ENCODE measurements at regions not wholly inside any gene's neighbourhood (a gene's known extent, or its start where the extent isn't known, plus 50 kb on each side); places are given as distances from the start of the nearest gene placed in this dataset.

DNA sequence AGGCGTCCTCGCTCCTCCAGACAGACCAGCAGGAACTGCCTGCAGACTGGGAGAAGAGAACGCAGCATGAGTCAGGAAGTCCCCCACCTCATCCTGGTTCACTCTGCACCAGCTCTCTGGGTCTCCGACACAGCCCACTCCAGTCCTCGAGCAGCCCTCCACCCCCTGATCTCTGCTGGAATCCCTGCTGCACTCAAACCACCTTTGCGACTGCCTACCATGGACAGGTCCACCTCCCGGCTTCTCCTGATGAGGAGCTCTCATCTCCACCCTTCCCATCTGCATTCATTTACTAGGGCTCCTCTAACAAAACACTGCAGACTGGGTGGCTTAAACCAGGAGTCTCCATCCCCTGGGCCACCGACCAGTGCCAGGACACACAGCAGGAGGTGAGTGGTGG is 202.3 kb upstream of the IGF1R start:
- Mint-ChIP-seq H3K9me3 (no peaks in the 10 kb centered on the region), H3K27me3 (ENCODE audit: low read depth) (peaks cover 6% of the 10 kb centered on the region), H3K36me3 (ENCODE audit: insufficient read depth) (no peaks in the 10 kb centered on the region), H3K4me3 (no peak overlapping the region), H3K4me1 (ENCODE audit: low read depth) (no peaks in the 10 kb centered on the region)
- no peak for ATAC-seq
- no peak for DNase-seq

DNA sequence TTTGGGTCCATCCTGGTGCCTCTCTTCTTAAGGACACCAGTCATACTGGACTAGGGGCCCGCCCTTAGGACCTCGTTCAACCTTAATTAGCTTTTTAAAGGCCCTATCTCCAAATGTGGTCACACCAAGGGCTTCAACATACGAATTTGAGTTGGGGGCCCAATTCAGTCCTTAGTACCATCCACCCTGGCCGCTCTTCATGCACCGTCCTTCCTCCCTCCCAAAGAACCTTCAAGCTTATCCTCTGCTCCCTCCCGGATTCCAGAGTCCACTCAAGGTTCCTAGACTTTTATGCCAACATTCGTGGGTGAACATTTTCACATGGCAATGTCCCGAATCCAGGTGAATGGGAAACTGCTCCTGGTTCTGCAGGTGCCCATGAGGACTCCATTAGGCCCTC is 201.3 kb upstream of the IGF1R start:
- H3K27me3 Mint-ChIP-seq (ENCODE audit: low read depth) = peaks cover 6% of the 10 kb centered on the region
- ATAC-seq (no peak), DNase-seq (no peak)
- H3K4me1 Mint-ChIP-seq (ENCODE audit: low read depth) = no peaks in the 10 kb centered on the region
- no peaks in the 10 kb centered on the region for H3K9me3 Mint-ChIP-seq
- no peaks in the 10 kb centered on the region for H3K36me3 Mint-ChIP-seq (ENCODE audit: insufficient read depth)
- H3K4me3 Mint-ChIP-seq = no peak overlapping the region

DNA sequence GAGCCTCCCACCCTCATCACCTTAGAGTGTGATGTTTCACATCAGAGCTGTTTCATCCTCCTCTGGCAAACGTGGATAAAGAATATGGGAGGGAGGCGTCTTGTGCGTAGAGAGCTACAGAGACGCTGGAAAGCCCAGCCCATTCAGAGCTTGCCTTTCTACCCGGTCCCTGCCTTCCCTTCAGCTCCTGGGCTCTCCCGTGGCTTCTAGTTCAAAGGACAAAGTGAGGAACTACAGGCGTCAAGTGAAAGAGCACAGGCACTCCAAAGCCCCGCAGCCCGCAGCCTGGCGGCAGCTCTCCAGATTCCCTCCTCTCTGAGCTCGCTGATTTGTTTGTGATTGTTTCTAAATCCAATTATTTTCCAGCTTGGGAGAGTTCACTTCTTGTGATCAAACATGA is 197.1 kb upstream of the IGF1R start:
- Mint-ChIP-seq H3K4me1 (ENCODE audit: low read depth) (no peaks in the 10 kb centered on the region), H3K27me3 (ENCODE audit: low read depth) (peaks cover 1% of the 10 kb centered on the region), H3K4me3 (no peak overlapping the region), H3K9me3 (no peaks in the 10 kb centered on the region), H3K36me3 (ENCODE audit: insufficient read depth) (no peaks in the 10 kb centered on the region)
- ATAC-seq = no peak
- no peak for DNase-seq

DNA sequence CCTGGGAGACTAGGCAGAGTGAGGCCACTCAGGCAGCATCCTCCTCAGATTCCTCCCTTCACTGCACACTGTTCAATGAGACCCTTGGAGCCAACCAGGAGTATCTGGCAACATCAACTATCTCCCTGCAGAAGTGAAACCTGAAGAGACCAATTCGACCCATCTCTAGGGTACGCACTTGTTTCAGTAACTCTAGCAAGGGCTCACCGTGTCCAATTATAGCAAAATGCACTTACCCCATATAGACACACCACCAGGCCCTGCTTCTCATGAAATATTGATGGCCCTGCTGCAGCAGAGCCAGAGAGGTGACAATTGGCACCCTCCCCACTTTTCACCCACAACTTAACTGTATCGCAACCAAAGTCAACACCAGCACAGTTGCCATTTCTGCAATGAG is 196.1 kb upstream of the IGF1R start:
- ATAC-seq (no peak), DNase-seq (no peak)
- Mint-ChIP-seq H3K4me3 (no peak overlapping the region), H3K4me1 (ENCODE audit: low read depth) (no peaks in the 10 kb centered on the region), H3K9me3 (no peaks in the 10 kb centered on the region), H3K36me3 (ENCODE audit: insufficient read depth) (no peaks in the 10 kb centered on the region), H3K27me3 (ENCODE audit: low read depth) (peaks cover 1% of the 10 kb centered on the region)

DNA sequence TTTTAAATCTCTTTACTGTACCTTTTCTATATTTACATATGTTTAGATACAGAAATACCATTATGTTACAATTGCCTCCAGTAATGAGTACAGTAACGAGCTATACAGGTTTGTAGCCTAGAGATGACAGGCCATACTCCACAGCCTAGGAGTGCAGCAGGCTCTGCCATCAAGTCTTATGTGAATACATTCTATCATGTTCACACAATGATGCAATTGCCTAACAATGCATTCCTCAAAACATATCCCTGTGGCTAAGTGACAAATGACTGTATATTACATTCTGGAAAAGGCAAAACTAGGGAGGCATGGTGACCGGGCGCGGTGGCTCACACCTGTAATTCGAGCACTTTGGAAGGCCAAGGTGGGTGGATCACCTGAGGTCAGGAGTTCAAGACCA is 192.4 kb upstream of the IGF1R start:
- no peak overlapping the region for H3K4me3 Mint-ChIP-seq
- peaks cover 27% of the 10 kb centered on the region for H3K27me3 Mint-ChIP-seq (ENCODE audit: low read depth)
- ATAC-seq (no peak), DNase-seq (no peak)
- H3K4me1 Mint-ChIP-seq (ENCODE audit: low read depth) = no peaks in the 10 kb centered on the region
- H3K36me3 Mint-ChIP-seq (ENCODE audit: insufficient read depth) = no peaks in the 10 kb centered on the region
- H3K9me3 Mint-ChIP-seq = no peaks in the 10 kb centered on the region

DNA sequence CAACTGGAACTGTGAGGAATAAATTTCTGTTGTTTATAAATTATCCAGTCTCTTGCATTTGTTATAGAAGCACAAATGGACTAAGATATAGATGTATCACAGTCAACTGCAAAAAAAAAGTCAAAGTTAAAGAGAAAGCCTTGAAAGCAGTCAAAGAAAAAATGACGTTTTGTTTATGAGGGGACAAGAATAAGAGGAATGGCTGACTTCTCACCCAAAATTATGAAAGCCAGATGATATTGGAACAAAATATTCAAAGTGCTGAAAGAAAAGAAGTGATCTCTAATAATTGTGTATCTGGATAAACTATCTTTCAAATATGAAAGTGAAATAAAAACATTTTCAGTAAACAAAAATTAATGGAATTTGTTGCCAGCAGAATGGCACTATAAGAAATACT is 171.8 kb upstream of the IGF1R start:
- Mint-ChIP-seq H3K4me1 (ENCODE audit: low read depth) (no peaks in the 10 kb centered on the region), H3K9me3 (peaks cover 26% of the 10 kb centered on the region), H3K27me3 (ENCODE audit: low read depth) (peaks cover 8% of the 10 kb centered on the region), H3K36me3 (ENCODE audit: insufficient read depth) (no peaks in the 10 kb centered on the region), H3K4me3 (no peak overlapping the region)
- DNase-seq (no peak), ATAC-seq (no peak)

DNA sequence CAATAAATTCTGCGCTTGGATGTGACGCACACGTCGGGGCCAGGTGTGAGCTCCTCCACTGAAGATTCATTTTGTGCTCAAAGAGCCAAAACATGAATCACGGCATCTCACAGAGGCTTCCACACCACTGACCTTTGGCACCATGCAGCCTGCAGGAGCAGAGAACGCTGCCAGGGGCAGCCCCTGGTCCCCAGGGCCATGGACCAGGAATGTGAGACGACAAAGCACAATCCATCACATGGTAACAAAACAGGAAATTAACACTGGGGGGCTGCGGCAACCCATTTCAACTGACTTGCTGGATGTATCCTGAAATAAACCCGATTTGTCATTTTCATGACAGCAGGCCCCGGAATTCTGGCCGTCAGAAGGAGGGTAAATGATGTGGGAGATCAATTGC is 167.5 kb upstream of the IGF1R start:
- H3K9me3 Mint-ChIP-seq = peaks cover 21% of the 10 kb centered on the region
- H3K4me1 Mint-ChIP-seq (ENCODE audit: low read depth) = no peaks in the 10 kb centered on the region
- DNase-seq (no peak), ATAC-seq (no peak)
- peaks cover 2% of the 10 kb centered on the region for H3K36me3 Mint-ChIP-seq (ENCODE audit: insufficient read depth)
- H3K4me3 Mint-ChIP-seq = no peak overlapping the region
- peaks cover 8% of the 10 kb centered on the region for H3K27me3 Mint-ChIP-seq (ENCODE audit: low read depth)

- peaks cover 2% of the 10 kb centered on the region for H3K36me3 Mint-ChIP-seq (ENCODE audit: insufficient read depth)
- ATAC-seq (no peak), DNase-seq (no peak)
- no peak overlapping the region for H3K4me3 Mint-ChIP-seq
- H3K9me3 Mint-ChIP-seq = peaks cover 6% of the 10 kb centered on the region
- H3K4me1 Mint-ChIP-seq (ENCODE audit: low read depth) = no peaks in the 10 kb centered on the region
- peaks cover 10% of the 10 kb centered on the region for H3K27me3 Mint-ChIP-seq (ENCODE audit: low read depth)
Observed at GRCh38 chr15:98483575-98484130, 164.7 kb upstream of the IGF1R start.

DNA sequence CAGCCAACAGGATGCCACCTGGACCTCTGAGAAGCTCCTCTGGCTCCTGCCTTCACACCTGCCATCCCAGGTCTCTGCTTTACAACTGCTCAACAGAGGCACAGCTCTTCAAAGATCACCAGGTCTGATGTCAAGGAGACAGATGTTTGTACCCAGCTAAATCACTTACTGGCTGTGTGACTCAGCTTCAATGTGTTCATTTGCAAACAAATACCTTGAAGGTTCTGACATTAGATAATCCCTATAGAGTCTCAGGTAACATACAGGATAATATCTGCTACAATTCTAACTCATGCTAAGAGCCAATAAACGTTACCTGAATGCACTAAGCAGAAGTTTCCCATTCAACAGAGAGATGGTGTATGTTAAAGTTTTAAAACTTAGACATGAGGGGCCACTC is 163.4 kb upstream of the IGF1R start:
- no peak overlapping the region for H3K4me3 Mint-ChIP-seq
- peaks cover 2% of the 10 kb centered on the region for H3K36me3 Mint-ChIP-seq (ENCODE audit: insufficient read depth)
- ATAC-seq (no peak), DNase-seq (no peak)
- H3K9me3 Mint-ChIP-seq = peaks cover 6% of the 10 kb centered on the region
- H3K27me3 Mint-ChIP-seq (ENCODE audit: low read depth) = peaks cover 9% of the 10 kb centered on the region
- no peaks in the 10 kb centered on the region for H3K4me1 Mint-ChIP-seq (ENCODE audit: low read depth)

DNA sequence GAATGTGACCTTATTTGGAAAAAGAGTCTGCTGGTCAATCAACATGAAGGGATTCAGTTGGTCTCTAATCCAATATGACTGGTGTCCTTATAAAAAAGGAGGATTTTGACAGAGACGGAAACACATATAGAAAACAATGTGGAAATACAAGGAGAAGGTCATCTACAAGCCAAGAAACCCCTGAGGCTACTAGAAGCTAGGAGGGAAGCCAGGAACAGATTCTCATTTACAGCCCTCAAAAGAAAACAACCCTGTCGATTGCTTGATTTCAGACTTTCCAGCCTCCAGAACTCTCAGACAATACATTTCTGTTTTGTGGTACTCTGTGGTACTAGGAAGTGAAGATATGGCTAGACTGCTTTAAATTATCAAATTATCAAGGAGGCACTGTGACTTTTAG is 162.9 kb upstream of the IGF1R start:
- H3K27me3 Mint-ChIP-seq (ENCODE audit: low read depth) = peaks cover 9% of the 10 kb centered on the region
- DNase-seq (no peak), ATAC-seq (no peak)
- H3K4me1 Mint-ChIP-seq (ENCODE audit: low read depth) = no peaks in the 10 kb centered on the region
- H3K9me3 Mint-ChIP-seq = peaks cover 6% of the 10 kb centered on the region
- H3K4me3 Mint-ChIP-seq = no peak overlapping the region
- peaks cover 2% of the 10 kb centered on the region for H3K36me3 Mint-ChIP-seq (ENCODE audit: insufficient read depth)

DNA sequence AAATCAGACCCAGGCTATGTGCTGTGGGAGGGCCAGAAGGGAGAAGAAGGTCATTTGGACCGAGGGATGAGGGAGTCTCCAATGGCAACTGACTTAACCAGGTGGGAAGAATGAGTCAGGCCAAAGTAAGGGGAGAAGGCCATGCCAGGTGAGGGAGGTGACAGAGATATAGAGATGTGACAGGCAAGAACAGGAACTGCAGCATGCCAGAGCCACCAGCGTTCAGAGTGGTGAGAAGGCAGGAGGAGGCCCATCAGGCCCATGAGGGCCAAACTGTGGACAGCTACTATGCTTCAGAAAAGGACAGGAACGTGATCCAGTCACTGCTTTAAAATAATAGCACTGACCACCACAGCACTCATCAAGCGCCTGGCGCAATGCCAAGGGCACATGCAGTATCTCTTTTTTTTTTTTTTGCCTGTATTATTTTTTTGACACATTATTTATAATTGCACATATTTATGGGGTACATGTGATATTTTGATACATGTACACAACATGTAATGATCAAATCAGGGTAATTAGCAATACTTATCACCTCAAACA is 154.3 kb upstream of the IGF1R start:
- H3K9me3 Mint-ChIP-seq = peaks cover 10% of the 10 kb centered on the region
- ATAC-seq (no peak), DNase-seq (no peak)
- no peak overlapping the region for H3K4me3 Mint-ChIP-seq
- H3K36me3 Mint-ChIP-seq (ENCODE audit: insufficient read depth) = no peaks in the 10 kb centered on the region
- H3K27me3 Mint-ChIP-seq (ENCODE audit: low read depth) = no peaks in the 10 kb centered on the region
- H3K4me1 Mint-ChIP-seq (ENCODE audit: low read depth) = no peaks in the 10 kb centered on the region

GRCh38 chr15:98501192-98501591 is 147.1 kb upstream of the IGF1R start:
- no peak overlapping the region for H3K4me3 Mint-ChIP-seq
- no peaks in the 10 kb centered on the region for H3K4me1 Mint-ChIP-seq (ENCODE audit: low read depth)
- ATAC-seq (no peak), DNase-seq (no peak)
- H3K9me3 Mint-ChIP-seq = peaks cover 13% of the 10 kb centered on the region
- no peaks in the 10 kb centered on the region for H3K36me3 Mint-ChIP-seq (ENCODE audit: insufficient read depth)
- H3K27me3 Mint-ChIP-seq (ENCODE audit: low read depth) = peaks cover 19% of the 10 kb centered on the region

DNA sequence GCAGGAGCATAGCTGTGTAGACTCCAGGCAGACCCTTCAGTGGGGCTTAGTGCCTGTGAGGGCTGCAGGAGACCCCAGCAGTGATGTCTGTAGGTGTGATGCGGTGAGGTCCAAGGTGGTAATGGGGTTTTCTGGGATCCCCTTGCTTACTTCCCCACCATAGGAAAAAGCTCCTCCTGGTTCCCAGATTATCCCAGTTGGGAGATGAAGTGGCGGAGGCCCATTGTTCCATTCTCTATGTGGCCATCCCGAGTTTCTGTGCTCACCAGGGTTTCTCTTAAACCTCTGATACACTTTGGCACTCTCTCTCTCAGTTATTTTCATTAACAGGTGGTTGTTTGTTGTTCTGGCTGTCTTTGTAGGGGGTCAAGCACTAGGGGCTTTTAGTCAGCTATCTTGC is 146.7 kb upstream of the IGF1R start:
- peaks cover 19% of the 10 kb centered on the region for H3K27me3 Mint-ChIP-seq (ENCODE audit: low read depth)
- H3K4me1 Mint-ChIP-seq (ENCODE audit: low read depth) = no peaks in the 10 kb centered on the region
- ATAC-seq (no peak), DNase-seq (no peak)
- no peak overlapping the region for H3K4me3 Mint-ChIP-seq
- H3K9me3 Mint-ChIP-seq = peaks cover 13% of the 10 kb centered on the region
- H3K36me3 Mint-ChIP-seq (ENCODE audit: insufficient read depth) = no peaks in the 10 kb centered on the region

GRCh38 chr15:98503970-98504369 is 144.4 kb upstream of the IGF1R start:
- no peaks in the 10 kb centered on the region for H3K4me1 Mint-ChIP-seq (ENCODE audit: low read depth)
- H3K9me3 Mint-ChIP-seq = peaks cover 9% of the 10 kb centered on the region
- peaks cover 19% of the 10 kb centered on the region for H3K27me3 Mint-ChIP-seq (ENCODE audit: low read depth)
- DNase-seq = no peak
- no peak overlapping the region for H3K4me3 Mint-ChIP-seq
- ATAC-seq = no peak
- no peaks in the 10 kb centered on the region for H3K36me3 Mint-ChIP-seq (ENCODE audit: insufficient read depth)

DNA sequence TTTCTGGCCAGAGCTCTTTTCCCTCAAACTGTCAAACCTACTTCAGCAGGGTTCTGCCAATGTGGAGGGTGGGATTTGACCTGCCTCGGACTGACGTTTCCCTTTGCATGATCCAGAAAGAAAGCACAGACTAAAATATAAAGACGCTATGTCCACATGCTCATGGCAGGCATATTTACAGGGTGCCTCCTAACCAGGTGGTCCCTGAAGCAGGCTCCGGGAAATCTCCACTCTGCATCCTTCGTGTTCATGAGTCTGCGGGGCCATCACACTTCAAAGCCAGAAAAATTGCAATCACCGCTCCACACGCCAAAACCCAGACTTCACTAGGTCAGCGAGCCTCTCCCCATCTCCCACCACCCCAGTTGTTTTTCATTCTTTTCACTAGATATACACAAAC is 143.3 kb upstream of the IGF1R start:
- no peak overlapping the region for H3K4me3 Mint-ChIP-seq
- DNase-seq (no peak), ATAC-seq (no peak)
- no peaks in the 10 kb centered on the region for H3K9me3 Mint-ChIP-seq
- H3K36me3 Mint-ChIP-seq (ENCODE audit: insufficient read depth) = no peaks in the 10 kb centered on the region
- no peaks in the 10 kb centered on the region for H3K4me1 Mint-ChIP-seq (ENCODE audit: low read depth)
- peaks cover 19% of the 10 kb centered on the region for H3K27me3 Mint-ChIP-seq (ENCODE audit: low read depth)

DNA sequence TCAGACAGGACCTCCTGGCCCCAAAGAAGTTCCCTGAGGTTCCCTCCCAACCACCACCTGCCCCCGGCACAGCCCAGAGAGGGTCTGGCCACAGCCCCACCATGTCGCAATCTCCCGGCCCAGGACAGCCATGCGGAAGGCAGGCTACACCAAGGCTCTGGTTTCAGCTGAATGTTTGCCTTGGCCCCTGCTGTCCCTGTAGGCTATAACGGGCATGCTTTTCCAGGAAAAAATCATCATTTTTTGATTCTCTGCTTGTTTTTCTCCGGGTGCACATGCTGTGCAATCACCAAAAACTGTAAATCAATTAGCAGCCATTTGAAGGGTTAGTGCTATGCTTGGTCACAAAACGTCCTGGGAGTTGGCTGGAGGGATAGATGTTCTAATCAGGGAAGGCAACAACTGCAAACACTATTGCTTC is 142.7 kb upstream of the IGF1R start:
- DNase-seq (no peak), ATAC-seq (no peak)
- Mint-ChIP-seq H3K36me3 (ENCODE audit: insufficient read depth) (no peaks in the 10 kb centered on the region), H3K4me3 (no peak overlapping the region), H3K27me3 (ENCODE audit: low read depth) (peaks cover 19% of the 10 kb centered on the region), H3K9me3 (no peaks in the 10 kb centered on the region), H3K4me1 (ENCODE audit: low read depth) (no peaks in the 10 kb centered on the region)

All from activated T-cell treated with anti-CD3 and anti-CD28 coated beads, Interleukin-2, amount 50 U/mL, for 4 hours (primary cell).